ENCODE measurements at regions not wholly inside any gene's neighbourhood (a gene's known extent, or its start where the extent isn't known, plus 50 kb on each side); places are given as distances from the start of the nearest gene placed in this dataset.

DNA sequence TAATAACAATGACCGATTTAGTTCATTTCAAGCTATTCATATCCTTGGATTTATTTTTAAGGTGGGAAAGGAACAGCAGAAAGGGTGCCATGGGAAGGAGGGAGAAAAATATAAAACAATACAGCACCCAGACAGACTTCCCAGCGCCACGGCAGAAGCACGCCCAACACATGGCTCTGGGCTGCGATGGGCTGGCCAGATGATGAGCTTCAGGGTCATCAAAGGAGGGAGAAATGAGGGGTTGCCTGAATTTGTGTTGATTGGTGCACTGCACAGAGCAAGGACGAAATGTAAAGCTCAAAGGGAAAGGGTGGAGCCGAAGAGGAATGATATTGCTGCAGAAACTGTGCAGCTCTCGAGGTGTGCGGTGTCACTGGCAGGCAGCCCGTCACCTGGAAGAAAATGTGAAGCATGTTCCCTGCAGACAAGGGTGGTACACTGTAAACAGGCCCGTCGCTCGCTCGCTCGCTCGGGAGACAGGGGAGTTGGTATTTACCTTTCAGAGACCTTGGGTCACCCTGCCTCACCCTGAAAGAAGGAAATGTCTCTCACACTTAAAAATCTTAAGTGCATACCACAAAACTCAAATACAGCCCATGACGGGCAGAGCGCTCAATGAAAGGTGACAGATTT is 195.5 kb upstream of the CTAGE1 start:
- POLR2A ChIA-PET = no interaction called here
- Histone ChIP-seq H3K4me3 (ENCODE audit: control insufficient read depth in 1 of 2, extremely low read depth in 1 of 2, low read length in 1 of 2) (no peak overlapping the region), H3K9me3 (no peaks in the 10 kb centered on the region), H3K4me1 (ENCODE audit: control insufficient read depth in 1 of 2, extremely low read depth in 1 of 2, insufficient read depth in 2 of 2, low read length in 2 of 2) (no peaks in the 10 kb centered on the region), H3K27ac (ENCODE audit: low read length) (no peak overlapping the region), H3K36me3 (ENCODE audit: control insufficient read depth in 2 of 2, extremely low read depth in 1 of 2, insufficient read depth in 1 of 2, low read length in 1 of 2) (no peaks in the 10 kb centered on the region), H3K27me3 (replicated peaks in 1 of 2; ENCODE audit: control insufficient read depth in 2 of 2, extremely low read depth in 1 of 2, insufficient read depth in 2 of 2, low read length in 1 of 2) (peaks cover 0 to 4% of the 10 kb centered on the region in 2 experiments)
- Mint-ChIP-seq H3K27ac (no peak overlapping the region), H3K4me1 (no peaks in the 10 kb centered on the region), H3K9me3 (peaks cover 0 to 8% (median 0%) of the 10 kb centered on the region in 3 donors), H3K27me3 (peaks cover 4 to 15% of the 10 kb centered on the region in 2 donors), H3K4me3 (no peak overlapping the region), H3K36me3 (no peaks in the 10 kb centered on the region)
- ATAC-seq (replicated peaks in 1 of 4) = no peak
- no peak for DNase-seq
- CTCF ChIA-PET = no interaction called here
- 82% methylated on average over 9 of the region's 18 CpGs for WGBS (ENCODE audit: insufficient coverage)

DNA sequence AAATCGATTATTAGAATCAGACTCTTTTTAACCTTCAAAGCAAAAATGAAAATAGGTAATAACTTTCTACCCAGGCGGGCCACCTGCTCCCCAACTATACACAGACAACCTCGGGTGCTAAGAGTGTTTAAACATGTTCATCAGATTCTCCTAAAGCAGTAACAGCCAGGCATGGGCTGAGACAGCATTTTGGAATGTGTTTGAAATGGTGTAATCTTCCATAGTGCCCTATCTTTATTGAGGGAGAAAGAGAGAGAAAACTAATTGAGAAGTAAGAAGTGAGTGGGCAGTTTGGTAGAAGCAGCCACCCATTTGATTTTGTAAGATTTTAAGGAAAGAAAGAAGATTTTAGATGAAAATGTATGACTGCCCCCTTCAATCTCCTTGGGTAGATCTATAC is 196.1 kb upstream of the CTAGE1 start:
- no peaks in the 10 kb centered on the region for H3K36me3 Mint-ChIP-seq
- Histone ChIP-seq H3K27me3 (replicated peaks in 1 of 2; ENCODE audit: control insufficient read depth in 2 of 2, extremely low read depth in 1 of 2, insufficient read depth in 2 of 2, low read length in 1 of 2) (peaks cover 0 to 4% of the 10 kb centered on the region in 2 experiments), H3K4me3 (ENCODE audit: control insufficient read depth in 1 of 2, extremely low read depth in 1 of 2, low read length in 1 of 2) (no peak overlapping the region), H3K27ac (ENCODE audit: low read length) (no peak overlapping the region), H3K4me1 (ENCODE audit: control insufficient read depth in 1 of 2, extremely low read depth in 1 of 2, insufficient read depth in 2 of 2, low read length in 2 of 2) (no peaks in the 10 kb centered on the region), H3K9me3 (no peaks in the 10 kb centered on the region), H3K36me3 (ENCODE audit: control insufficient read depth in 2 of 2, extremely low read depth in 1 of 2, insufficient read depth in 1 of 2, low read length in 1 of 2) (no peaks in the 10 kb centered on the region)
- ChIA-PET CTCF (no interaction called here), POLR2A (no interaction called here)
- no peaks in the 10 kb centered on the region for H3K4me1 Mint-ChIP-seq
- H3K27me3 Mint-ChIP-seq = peaks cover 4 to 15% of the 10 kb centered on the region in 2 donors
- DNase-seq = no peak
- no peak overlapping the region for H3K27ac Mint-ChIP-seq
- no peak for ATAC-seq (replicated peaks in 1 of 4)
- peaks cover 0 to 8% (median 0%) of the 10 kb centered on the region in 3 donors for H3K9me3 Mint-ChIP-seq
- no CpG with 5 or more reads among the region's 3 CpGs for WGBS (ENCODE audit: insufficient coverage)
- H3K4me3 Mint-ChIP-seq = no peak overlapping the region

DNA sequence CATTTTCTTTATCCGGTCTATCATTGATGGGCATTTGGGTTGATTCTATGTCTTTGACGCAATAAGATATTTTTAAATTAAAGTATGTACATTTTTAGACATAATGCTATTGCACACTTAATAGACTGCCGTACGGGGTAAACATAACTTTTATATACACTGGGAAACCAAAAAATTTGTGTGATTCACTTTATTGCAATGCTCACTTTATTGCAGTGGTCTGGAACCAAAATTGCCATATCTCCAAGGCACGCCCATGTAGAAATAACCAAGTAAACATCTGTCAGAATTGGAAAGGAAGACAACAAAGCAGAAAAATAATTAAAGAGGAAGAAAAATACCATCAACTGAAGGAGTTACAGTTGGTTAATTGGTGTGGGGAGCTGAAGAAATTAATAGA is 205.8 kb upstream of the CTAGE1 start:
- H3K27me3 Mint-ChIP-seq = peaks cover 0 to 14% of the 10 kb centered on the region in 2 donors
- CTCF ChIA-PET = no interaction called here

DNA sequence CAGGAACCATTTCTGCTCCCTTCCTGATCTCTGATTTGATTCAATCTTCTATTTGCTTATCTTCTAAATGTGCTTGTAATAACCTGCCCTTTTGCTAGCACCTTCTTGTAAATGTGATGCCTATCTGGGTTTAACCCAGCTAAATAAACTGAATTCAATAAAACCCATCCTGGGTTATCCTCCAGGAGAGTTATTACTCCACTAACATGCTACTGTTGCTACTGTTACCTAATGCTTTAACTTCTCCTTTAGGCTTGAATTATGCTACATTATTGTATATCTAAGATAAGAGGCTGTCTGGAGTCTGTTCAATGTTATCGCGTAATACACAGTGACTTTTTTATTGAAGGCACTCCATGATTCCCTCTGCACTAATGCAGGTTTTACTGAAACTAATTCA is 206.5 kb upstream of the CTAGE1 start:
- ChIA-PET CTCF (no interaction called here), POLR2A (no interaction called here)
- H3K27ac Mint-ChIP-seq = no peak overlapping the region
- Histone ChIP-seq H3K27ac (ENCODE audit: low read length) (no peak overlapping the region), H3K9me3 (no peaks in the 10 kb centered on the region), H3K4me3 (ENCODE audit: control insufficient read depth in 1 of 2, extremely low read depth in 1 of 2, low read length in 1 of 2) (no peak overlapping the region), H3K36me3 (ENCODE audit: control insufficient read depth in 2 of 2, extremely low read depth in 1 of 2, insufficient read depth in 1 of 2, low read length in 1 of 2) (no peaks in the 10 kb centered on the region), H3K27me3 (replicated peaks in 1 of 2; ENCODE audit: control insufficient read depth in 2 of 2, extremely low read depth in 1 of 2, insufficient read depth in 2 of 2, low read length in 1 of 2) (no peaks in the 10 kb centered on the region), H3K4me1 (ENCODE audit: control insufficient read depth in 1 of 2, extremely low read depth in 1 of 2, insufficient read depth in 2 of 2, low read length in 2 of 2) (no peaks in the 10 kb centered on the region)
- peaks cover 4 to 12% (median 5%) of the 10 kb centered on the region in 3 donors for H3K9me3 Mint-ChIP-seq
- no peak for DNase-seq
- H3K4me1 Mint-ChIP-seq = no peaks in the 10 kb centered on the region
- H3K36me3 Mint-ChIP-seq = no peaks in the 10 kb centered on the region
- no peak overlapping the region for H3K4me3 Mint-ChIP-seq
- no peak for ATAC-seq (replicated peaks in 1 of 4)
- WGBS (ENCODE audit: insufficient coverage) = no CpG with 5 or more reads among the region's 2 CpGs
- peaks cover 0 to 14% of the 10 kb centered on the region in 2 donors for H3K27me3 Mint-ChIP-seq

More for the DNA sequence above, 205.8 kb upstream of the CTAGE1 start:
- Mint-ChIP-seq H3K9me3 (peaks cover 4 to 12% (median 5%) of the 10 kb centered on the region in 3 donors), H3K4me3 (no peak overlapping the region), H3K36me3 (no peaks in the 10 kb centered on the region), H3K4me1 (no peaks in the 10 kb centered on the region), H3K27ac (no peak overlapping the region)
- 80% methylated on average over 2 of the region's 5 CpGs for WGBS (ENCODE audit: insufficient coverage)
- no peaks in the 10 kb centered on the region for H3K9me3 ChIP-seq
- no peaks in the 10 kb centered on the region for H3K27me3 ChIP-seq (replicated peaks in 1 of 2; ENCODE audit: control insufficient read depth in 2 of 2, extremely low read depth in 1 of 2, insufficient read depth in 2 of 2, low read length in 1 of 2)
- H3K4me3 ChIP-seq (ENCODE audit: control insufficient read depth in 1 of 2, extremely low read depth in 1 of 2, low read length in 1 of 2) = no peak overlapping the region
- H3K27ac ChIP-seq (ENCODE audit: low read length) = no peak overlapping the region
- ATAC-seq (replicated peaks in 1 of 4) (no peak), DNase-seq (no peak)
- H3K4me1 ChIP-seq (ENCODE audit: control insufficient read depth in 1 of 2, extremely low read depth in 1 of 2, insufficient read depth in 2 of 2, low read length in 2 of 2) = no peaks in the 10 kb centered on the region
- POLR2A ChIA-PET = no interaction called here
- no peaks in the 10 kb centered on the region for H3K36me3 ChIP-seq (ENCODE audit: control insufficient read depth in 2 of 2, extremely low read depth in 1 of 2, insufficient read depth in 1 of 2, low read length in 1 of 2)

DNA sequence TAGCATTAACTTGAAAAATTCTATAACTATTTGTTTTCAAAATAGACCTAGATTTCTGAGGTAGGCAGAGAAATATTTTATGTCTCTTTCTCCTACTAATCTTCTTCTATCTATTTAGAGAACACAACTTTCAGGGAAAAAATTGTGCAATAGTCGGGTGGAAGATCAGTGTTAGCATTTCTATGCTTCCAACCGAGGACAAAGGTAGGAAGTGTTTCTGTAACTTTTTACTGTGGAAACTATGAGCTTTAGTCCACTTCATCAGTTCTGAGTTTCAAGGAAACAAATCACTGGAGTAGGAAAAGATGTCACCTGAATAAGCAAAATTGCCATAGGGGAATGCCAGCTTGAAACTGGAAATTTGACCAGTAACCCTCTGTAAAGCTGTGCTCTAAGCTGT is 207.7 kb upstream of the CTAGE1 start:
- H3K9me3 ChIP-seq = no peaks in the 10 kb centered on the region
- Mint-ChIP-seq H3K9me3 (peaks cover 4 to 12% (median 4%) of the 10 kb centered on the region in 3 donors), H3K27me3 (peaks cover 0 to 14% of the 10 kb centered on the region in 2 donors), H3K4me1 (no peaks in the 10 kb centered on the region), H3K27ac (no peak overlapping the region), H3K4me3 (no peak overlapping the region), H3K36me3 (no peaks in the 10 kb centered on the region)
- no peaks in the 10 kb centered on the region for H3K36me3 ChIP-seq (ENCODE audit: control insufficient read depth in 2 of 2, extremely low read depth in 1 of 2, insufficient read depth in 1 of 2, low read length in 1 of 2)
- H3K27me3 ChIP-seq (replicated peaks in 1 of 2; ENCODE audit: control insufficient read depth in 2 of 2, extremely low read depth in 1 of 2, insufficient read depth in 2 of 2, low read length in 1 of 2) = no peaks in the 10 kb centered on the region
- 52% methylated on average over 2 of the region's 2 CpGs for WGBS (ENCODE audit: insufficient coverage)
- CTCF ChIA-PET = no interaction called here
- DNase-seq = no peak
- no peaks in the 10 kb centered on the region for H3K4me1 ChIP-seq (ENCODE audit: control insufficient read depth in 1 of 2, extremely low read depth in 1 of 2, insufficient read depth in 2 of 2, low read length in 2 of 2)
- no peak for ATAC-seq (replicated peaks in 1 of 4)
- POLR2A ChIA-PET = interaction anchor here in 1 of 2 donors (0.5 kb wide), 1 partner anchor 535 kb away, joined by 3 read pairs; no protein-coding TSS in a partner anchor
- no peak overlapping the region for H3K27ac ChIP-seq (ENCODE audit: low read length)
- H3K4me3 ChIP-seq (ENCODE audit: control insufficient read depth in 1 of 2, extremely low read depth in 1 of 2, low read length in 1 of 2) = no peak overlapping the region

DNA sequence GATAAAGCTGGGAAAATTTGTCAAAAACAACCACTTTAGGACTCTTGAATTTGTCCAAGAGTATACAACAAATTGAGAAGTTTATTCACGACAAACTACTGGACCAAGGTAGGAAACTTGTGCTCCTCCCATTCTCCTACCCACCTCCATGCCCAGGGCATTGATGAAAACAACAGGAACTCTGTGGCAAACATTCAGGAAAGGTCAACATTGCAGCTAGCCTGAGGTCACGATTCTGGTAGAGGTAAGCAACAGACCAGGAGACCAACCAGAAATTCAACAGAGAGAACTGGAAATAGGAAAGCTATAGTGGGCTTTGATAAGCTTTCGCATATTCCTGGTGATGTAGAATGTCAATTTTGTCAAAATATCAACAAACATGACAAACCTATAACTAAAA is 209.1 kb upstream of the CTAGE1 start:
- 75% methylated on average over 1 of the region's 3 CpGs for WGBS (ENCODE audit: insufficient coverage)
- no peak overlapping the region for H3K4me3 Mint-ChIP-seq
- H3K4me1 Mint-ChIP-seq = no peaks in the 10 kb centered on the region
- no peak for DNase-seq
- Histone ChIP-seq H3K27ac (ENCODE audit: low read length) (no peak overlapping the region), H3K9me3 (no peaks in the 10 kb centered on the region), H3K4me3 (ENCODE audit: control insufficient read depth in 1 of 2, extremely low read depth in 1 of 2, low read length in 1 of 2) (no peak overlapping the region), H3K27me3 (replicated peaks in 1 of 2; ENCODE audit: control insufficient read depth in 2 of 2, extremely low read depth in 1 of 2, insufficient read depth in 2 of 2, low read length in 1 of 2) (no peaks in the 10 kb centered on the region), H3K4me1 (ENCODE audit: control insufficient read depth in 1 of 2, extremely low read depth in 1 of 2, insufficient read depth in 2 of 2, low read length in 2 of 2) (no peaks in the 10 kb centered on the region), H3K36me3 (ENCODE audit: control insufficient read depth in 2 of 2, extremely low read depth in 1 of 2, insufficient read depth in 1 of 2, low read length in 1 of 2) (no peaks in the 10 kb centered on the region)
- no peak for ATAC-seq (replicated peaks in 1 of 4)
- no peak overlapping the region for H3K27ac Mint-ChIP-seq
- ChIA-PET POLR2A (no interaction called here), CTCF (interaction anchor here in 1 of 2 donors (0.6 kb wide), 1 partner anchor 1731 kb away, joined by 3 read pairs; no protein-coding TSS in a partner anchor)
- H3K36me3 Mint-ChIP-seq = no peaks in the 10 kb centered on the region
- H3K27me3 Mint-ChIP-seq = peaks cover 0 to 14% of the 10 kb centered on the region in 2 donors
- peaks cover 0 to 8% (median 4%) of the 10 kb centered on the region in 3 donors for H3K9me3 Mint-ChIP-seq

DNA sequence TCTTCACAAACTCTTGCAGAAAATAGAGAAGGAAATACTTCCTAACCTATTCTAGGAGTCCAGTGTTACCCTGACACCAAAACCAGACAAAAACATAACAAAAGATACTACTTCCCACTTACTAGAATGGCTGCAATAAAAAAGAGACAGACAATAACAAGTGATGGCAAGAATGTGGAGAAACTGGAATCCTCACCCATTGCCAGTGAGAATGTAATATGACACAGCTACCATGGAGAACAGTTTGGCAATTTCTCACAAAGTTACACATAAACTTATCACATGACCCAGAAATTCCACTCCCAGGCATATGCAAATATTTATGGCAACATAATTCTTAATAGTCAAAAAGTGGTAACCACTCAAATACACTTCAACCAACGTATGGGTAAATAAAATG is 209.8 kb upstream of the CTAGE1 start:
- DNase-seq = no peak
- Mint-ChIP-seq H3K36me3 (no peaks in the 10 kb centered on the region), H3K27me3 (peaks cover 0 to 14% of the 10 kb centered on the region in 2 donors), H3K27ac (no peak overlapping the region), H3K4me3 (no peak overlapping the region), H3K9me3 (peaks cover 0 to 4% (median 4%) of the 10 kb centered on the region in 3 donors), H3K4me1 (no peaks in the 10 kb centered on the region)
- Histone ChIP-seq H3K4me3 (ENCODE audit: control insufficient read depth in 1 of 2, extremely low read depth in 1 of 2, low read length in 1 of 2) (no peak overlapping the region), H3K27ac (ENCODE audit: low read length) (no peak overlapping the region), H3K4me1 (ENCODE audit: control insufficient read depth in 1 of 2, extremely low read depth in 1 of 2, insufficient read depth in 2 of 2, low read length in 2 of 2) (no peaks in the 10 kb centered on the region), H3K36me3 (ENCODE audit: control insufficient read depth in 2 of 2, extremely low read depth in 1 of 2, insufficient read depth in 1 of 2, low read length in 1 of 2) (no peaks in the 10 kb centered on the region), H3K9me3 (no peaks in the 10 kb centered on the region), H3K27me3 (replicated peaks in 1 of 2; ENCODE audit: control insufficient read depth in 2 of 2, extremely low read depth in 1 of 2, insufficient read depth in 2 of 2, low read length in 1 of 2) (no peaks in the 10 kb centered on the region)
- no CpG with 5 or more reads among the region's 1 CpG for WGBS (ENCODE audit: insufficient coverage)
- ChIA-PET POLR2A (no interaction called here), CTCF (no interaction called here)
- ATAC-seq (replicated peaks in 1 of 4) = no peak
